ENCODE measurements at regions not wholly inside any gene's neighbourhood (a gene's known extent, or its start where the extent isn't known, plus 50 kb on each side); places are given as distances from the start of the nearest gene placed in this dataset.

DNA sequence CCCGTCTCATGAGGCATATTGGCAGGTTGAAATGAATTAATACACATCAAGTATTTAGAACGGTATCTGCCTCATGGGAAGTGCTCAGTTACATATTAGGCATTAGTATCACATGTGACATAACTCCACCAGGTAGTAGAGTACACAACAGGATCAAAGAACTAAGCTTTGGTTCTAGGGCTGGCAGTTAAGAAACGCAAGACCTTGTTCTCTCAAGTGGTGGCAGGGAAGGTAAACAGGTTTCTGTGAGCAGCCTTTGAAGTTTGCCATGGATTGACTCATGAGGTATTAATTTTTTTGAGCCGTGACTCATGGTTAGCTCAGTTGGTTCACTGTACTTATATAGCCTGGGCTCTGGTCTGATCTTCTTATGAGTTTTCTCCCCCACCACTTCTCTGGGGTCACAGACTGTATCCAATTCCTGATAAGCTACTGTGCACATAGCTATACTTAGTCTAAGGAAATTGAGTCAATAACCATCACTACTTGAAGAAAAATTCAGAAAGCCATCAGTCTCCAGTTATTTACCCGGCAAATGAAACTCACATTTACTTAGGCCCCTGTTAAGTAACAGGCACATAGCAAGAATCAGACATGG lies 155.6 kb upstream of the STT3B start:
- no peak overlapping the region for H3K27ac ChIP-seq
- H3K9me3 ChIP-seq, result no peaks in the 10 kb centered on the region
- no peaks in the 10 kb centered on the region for H3K36me3 ChIP-seq
- H3K4me3 ChIP-seq, result no peak overlapping the region
- no peaks in the 10 kb centered on the region for H3K4me1 ChIP-seq (replicated peaks)
- WGBS, result 63% methylated on average over 5 of the region's 5 CpGs
- no peaks in the 10 kb centered on the region for H3K27me3 ChIP-seq (replicated peaks; ENCODE audit: insufficient read depth)
- intact Hi-C loops (cut with DNase I), result no loop called here
- TF ChIP-seq POLR2AphosphoS5 (IDR thresholded peaks at IDR 0.05) (no peak), POLR2A (IDR thresholded peaks at IDR 0.05) (no peak)
- TF ChIP-seq, protein P1, sequence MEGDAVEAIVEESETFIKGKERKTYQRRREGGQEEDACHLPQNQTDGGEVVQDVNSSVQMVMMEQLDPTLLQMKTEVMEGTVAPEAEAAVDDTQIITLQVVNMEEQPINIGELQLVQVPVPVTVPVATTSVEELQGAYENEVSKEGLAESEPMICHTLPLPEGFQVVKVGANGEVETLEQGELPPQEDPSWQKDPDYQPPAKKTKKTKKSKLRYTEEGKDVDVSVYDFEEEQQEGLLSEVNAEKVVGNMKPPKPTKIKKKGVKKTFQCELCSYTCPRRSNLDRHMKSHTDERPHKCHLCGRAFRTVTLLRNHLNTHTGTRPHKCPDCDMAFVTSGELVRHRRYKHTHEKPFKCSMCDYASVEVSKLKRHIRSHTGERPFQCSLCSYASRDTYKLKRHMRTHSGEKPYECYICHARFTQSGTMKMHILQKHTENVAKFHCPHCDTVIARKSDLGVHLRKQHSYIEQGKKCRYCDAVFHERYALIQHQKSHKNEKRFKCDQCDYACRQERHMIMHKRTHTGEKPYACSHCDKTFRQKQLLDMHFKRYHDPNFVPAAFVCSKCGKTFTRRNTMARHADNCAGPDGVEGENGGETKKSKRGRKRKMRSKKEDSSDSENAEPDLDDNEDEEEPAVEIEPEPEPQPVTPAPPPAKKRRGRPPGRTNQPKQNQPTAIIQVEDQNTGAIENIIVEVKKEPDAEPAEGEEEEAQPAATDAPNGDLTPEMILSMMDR (IDR thresholded peaks at IDR 0.05), result no peak
- DNase-seq (ENCODE audit: low spot score), result no peak

DNA sequence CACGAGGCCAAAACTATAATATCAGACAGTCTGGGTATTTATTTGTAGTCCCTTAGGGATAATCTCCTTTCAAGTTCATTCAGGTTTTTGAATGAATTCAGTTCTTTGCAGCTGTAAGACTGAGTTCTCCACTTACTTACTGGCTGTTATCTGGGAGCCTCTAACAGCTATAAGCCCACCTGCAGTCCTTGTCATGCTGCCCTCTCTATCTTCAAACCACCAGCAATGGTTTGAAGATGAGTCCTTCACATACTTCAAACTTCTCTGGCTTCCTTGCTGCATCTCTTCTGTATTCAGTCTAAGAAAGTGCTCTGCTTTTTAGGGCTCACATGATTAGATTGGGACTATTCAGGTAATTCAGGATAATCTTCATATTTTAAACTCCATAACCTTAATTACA lies 154.5 kb upstream of the STT3B start:
- DNase-seq (ENCODE audit: low spot score), result no peak
- TF ChIP-seq POLR2AphosphoS5 (IDR thresholded peaks at IDR 0.05) (no peak), POLR2A (IDR thresholded peaks at IDR 0.05) (no peak)
- TF ChIP-seq, protein P1 (IDR thresholded peaks at IDR 0.05), result no peak
- 56% methylated on average over 1 of the region's 1 CpG for WGBS
- intact Hi-C loops (cut with DNase I), result no loop called here
- Histone ChIP-seq H3K27me3 (replicated peaks; ENCODE audit: insufficient read depth) (no peaks in the 10 kb centered on the region), H3K27ac (no peak overlapping the region), H3K9me3 (no peaks in the 10 kb centered on the region), H3K4me1 (replicated peaks) (no peaks in the 10 kb centered on the region), H3K36me3 (no peaks in the 10 kb centered on the region), H3K4me3 (no peak overlapping the region)

DNA sequence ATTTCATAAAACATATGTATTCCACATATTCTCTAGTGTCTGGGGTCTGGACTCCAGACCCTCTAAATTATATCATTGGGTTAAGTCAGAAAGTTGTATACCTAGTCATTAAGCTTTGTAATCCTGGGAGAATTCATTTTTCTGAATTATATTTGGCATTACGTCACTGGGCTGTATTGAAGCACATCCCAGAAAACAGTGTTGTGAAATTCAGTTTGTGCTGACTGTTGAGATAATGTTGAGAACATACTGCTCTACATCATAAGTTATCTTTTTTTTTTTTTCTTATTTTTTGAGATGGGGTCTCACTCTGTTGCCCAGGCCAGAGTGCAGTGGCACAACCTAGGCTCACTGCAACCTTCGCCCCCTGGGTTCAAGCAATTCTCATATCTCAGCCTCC lies 153.1 kb upstream of the STT3B start:
- intact Hi-C loops (cut with DNase I), result no loop called here
- no peak overlapping the region for H3K4me3 ChIP-seq
- no peak overlapping the region for H3K27ac ChIP-seq
- no peaks in the 10 kb centered on the region for H3K9me3 ChIP-seq
- H3K27me3 ChIP-seq (replicated peaks; ENCODE audit: insufficient read depth), result no peaks in the 10 kb centered on the region
- no peaks in the 10 kb centered on the region for H3K4me1 ChIP-seq (replicated peaks)
- TF ChIP-seq, protein P1 (IDR thresholded peaks at IDR 0.05), result no peak
- TF ChIP-seq POLR2AphosphoS5 (IDR thresholded peaks at IDR 0.05) (no peak), POLR2A (IDR thresholded peaks at IDR 0.05) (no peak)
- 94% methylated on average over 2 of the region's 2 CpGs for WGBS
- no peaks in the 10 kb centered on the region for H3K36me3 ChIP-seq
- DNase-seq (ENCODE audit: low spot score), result no peak

DNA sequence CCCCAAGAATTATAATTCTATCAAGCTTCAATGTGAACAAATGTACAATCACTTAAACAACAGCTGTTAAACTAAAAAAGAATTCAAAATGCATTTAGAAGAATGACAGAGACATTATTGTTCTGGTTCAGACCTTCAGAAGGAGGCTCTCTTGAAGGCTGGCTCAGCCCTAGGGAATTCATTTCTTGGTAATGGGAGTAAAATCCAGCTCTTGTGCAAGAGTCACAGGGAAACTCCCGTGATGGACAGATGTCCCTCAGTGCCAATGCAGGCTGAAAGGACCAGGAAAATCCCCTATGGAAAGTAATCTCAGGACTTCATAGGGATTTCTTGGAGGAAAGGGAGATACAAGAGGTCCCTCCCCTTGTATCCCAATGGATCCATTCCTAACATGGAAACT lies 149.9 kb upstream of the STT3B start:
- no peaks in the 10 kb centered on the region for H3K36me3 ChIP-seq
- H3K4me3 ChIP-seq, result no peak overlapping the region
- H3K27ac ChIP-seq, result no peak overlapping the region
- H3K4me1 ChIP-seq (replicated peaks), result no peaks in the 10 kb centered on the region
- TF ChIP-seq POLR2AphosphoS5 (IDR thresholded peaks at IDR 0.05) (no peak), POLR2A (IDR thresholded peaks at IDR 0.05) (no peak)
- TF ChIP-seq, protein P1 (IDR thresholded peaks at IDR 0.05), result no peak
- no peaks in the 10 kb centered on the region for H3K9me3 ChIP-seq
- 94% methylated on average over 1 of the region's 1 CpG for WGBS
- no peaks in the 10 kb centered on the region for H3K27me3 ChIP-seq (replicated peaks; ENCODE audit: insufficient read depth)
- no peak for DNase-seq (ENCODE audit: low spot score)
- intact Hi-C loops (cut with DNase I), result no loop called here

DNA sequence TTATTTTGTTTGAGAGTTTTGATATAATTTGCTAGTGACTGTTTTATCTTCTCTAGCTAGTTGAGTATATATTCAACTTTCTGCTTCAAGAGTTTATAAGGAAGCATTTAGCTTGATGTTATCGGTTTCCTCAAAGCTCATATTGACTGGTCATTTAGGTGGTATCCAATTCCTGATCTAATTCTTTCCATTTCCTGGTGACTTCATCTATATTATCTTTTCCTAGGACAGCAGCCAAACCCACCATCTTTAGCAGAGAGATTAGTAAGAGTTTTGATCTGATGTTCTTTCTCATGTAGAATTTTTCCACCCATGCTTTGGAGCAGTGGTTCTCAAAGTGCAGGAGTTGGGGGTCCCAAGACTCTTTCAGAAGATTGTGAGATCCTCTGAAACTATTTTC lies 148.6 kb upstream of the STT3B start:
- WGBS, result 97% methylated on average over 1 of the region's 1 CpG
- Histone ChIP-seq H3K36me3 (no peaks in the 10 kb centered on the region), H3K27ac (no peak overlapping the region), H3K27me3 (replicated peaks; ENCODE audit: insufficient read depth) (no peaks in the 10 kb centered on the region), H3K9me3 (no peaks in the 10 kb centered on the region), H3K4me1 (replicated peaks) (no peaks in the 10 kb centered on the region), H3K4me3 (no peak overlapping the region)
- no peak for DNase-seq (ENCODE audit: low spot score)
- intact Hi-C loops (cut with DNase I), result no loop called here
- TF ChIP-seq POLR2AphosphoS5 (IDR thresholded peaks at IDR 0.05), result no peak
- TF ChIP-seq, protein P1 (IDR thresholded peaks at IDR 0.05), result no peak
- TF ChIP-seq POLR2A (IDR thresholded peaks at IDR 0.05), result no peak

Measured in prostate gland (tissue), 2 donors.